ENCODE measurements at regions not wholly inside any gene's neighbourhood (a gene's known extent, or its start where the extent isn't known, plus 50 kb on each side); places are given as distances from the start of the nearest gene placed in this dataset.

GRCh38 chr13:103757361-103757760 is 691.1 kb upstream of the SLC10A2 start:
- no peak for TF ChIP-seq CTCF (IDR thresholded peaks at IDR 0.05)

- no peak for TF ChIP-seq CTCF (IDR thresholded peaks at IDR 0.05)
These were observed 688.6 kb upstream of the SLC10A2 start for GRCh38 chr13:103754783-103755182.

- TF ChIP-seq CTCF (IDR thresholded peaks at IDR 0.05) = no peak
These were observed 668.6 kb upstream of the SLC10A2 start for GRCh38 chr13:103734837-103735236.

- TF ChIP-seq CTCF (IDR thresholded peaks at IDR 0.05) = no peak
These were observed 665.7 kb upstream of the SLC10A2 start for GRCh38 chr13:103731959-103732358.

- no peak for TF ChIP-seq CTCF (IDR thresholded peaks at IDR 0.05)
These were observed 664.2 kb upstream of the SLC10A2 start for GRCh38 chr13:103730407-103730806.

GRCh38 chr13:103726808-103727207 is 660.6 kb upstream of the SLC10A2 start:
- no peak for TF ChIP-seq CTCF (IDR thresholded peaks at IDR 0.05)

- no peak for TF ChIP-seq CTCF (IDR thresholded peaks at IDR 0.05)
These were observed 650.5 kb upstream of the SLC10A2 start for GRCh38 chr13:103716718-103717117.

GRCh38 chr13:103715335-103715734 is 649.1 kb upstream of the SLC10A2 start:
- no peak for TF ChIP-seq CTCF (IDR thresholded peaks at IDR 0.05)
